ENCODE measurements at regions not wholly inside any gene's neighbourhood (a gene's known extent, or its start where the extent isn't known, plus 50 kb on each side); places are given as distances from the start of the nearest gene placed in this dataset.
"Not testable (repeated sequence)": the region's sequence is repeated elsewhere in the genome, so short reads cannot be mapped to it uniquely, and the experiment has no call there.

DNA sequence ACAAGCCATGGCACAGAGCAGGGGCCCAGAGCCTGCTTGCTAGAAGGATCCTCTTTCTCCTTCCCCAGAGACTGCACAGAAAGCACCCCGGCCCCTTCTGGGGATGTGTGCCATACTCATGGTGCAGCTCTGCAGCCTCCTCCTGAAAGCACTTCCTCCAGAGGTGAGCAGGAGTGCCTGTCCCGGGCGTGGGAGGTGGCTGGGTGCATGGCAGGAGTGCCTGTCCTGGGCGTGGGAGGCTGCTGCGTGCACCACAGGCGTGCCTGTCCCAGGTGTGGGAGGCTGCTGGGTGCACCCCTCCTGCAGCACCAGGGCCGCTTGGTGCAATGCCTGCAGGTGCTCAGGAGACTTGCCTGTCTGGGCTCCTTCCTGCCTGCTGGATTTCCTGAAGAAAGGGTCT lies 913.3 kb downstream of the UQCRFS1 start:
- TF ChIP-seq, protein P1, sequence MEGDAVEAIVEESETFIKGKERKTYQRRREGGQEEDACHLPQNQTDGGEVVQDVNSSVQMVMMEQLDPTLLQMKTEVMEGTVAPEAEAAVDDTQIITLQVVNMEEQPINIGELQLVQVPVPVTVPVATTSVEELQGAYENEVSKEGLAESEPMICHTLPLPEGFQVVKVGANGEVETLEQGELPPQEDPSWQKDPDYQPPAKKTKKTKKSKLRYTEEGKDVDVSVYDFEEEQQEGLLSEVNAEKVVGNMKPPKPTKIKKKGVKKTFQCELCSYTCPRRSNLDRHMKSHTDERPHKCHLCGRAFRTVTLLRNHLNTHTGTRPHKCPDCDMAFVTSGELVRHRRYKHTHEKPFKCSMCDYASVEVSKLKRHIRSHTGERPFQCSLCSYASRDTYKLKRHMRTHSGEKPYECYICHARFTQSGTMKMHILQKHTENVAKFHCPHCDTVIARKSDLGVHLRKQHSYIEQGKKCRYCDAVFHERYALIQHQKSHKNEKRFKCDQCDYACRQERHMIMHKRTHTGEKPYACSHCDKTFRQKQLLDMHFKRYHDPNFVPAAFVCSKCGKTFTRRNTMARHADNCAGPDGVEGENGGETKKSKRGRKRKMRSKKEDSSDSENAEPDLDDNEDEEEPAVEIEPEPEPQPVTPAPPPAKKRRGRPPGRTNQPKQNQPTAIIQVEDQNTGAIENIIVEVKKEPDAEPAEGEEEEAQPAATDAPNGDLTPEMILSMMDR (IDR thresholded peaks at IDR 0.05 in 4 of 5, conservative IDR thresholded peaks at IDR 0.05 in 1 of 5): no peak
- TF ChIP-seq POLR2A (IDR thresholded peaks at IDR 0.05): no peak
- no peak for ATAC-seq
- DNase-seq: no peak
- H3K4me1 ChIP-seq: no peaks in the 10 kb centered on the region
- in situ Hi-C loops (cut with MboI; ENCODE audit: low sequenced_read_pairs in 4 of 4): no loop called here
- no peaks in the 10 kb centered on the region for H3K9me3 ChIP-seq
- H3K27me3 ChIP-seq: no peaks in the 10 kb centered on the region
- intact Hi-C loops (cut with DNase I; ENCODE audit: low total_unique reads): no loop called here
- no peaks in the 10 kb centered on the region for H3K36me3 ChIP-seq
- no peak overlapping the region for H3K27ac ChIP-seq
- no peak overlapping the region for H3K4me3 ChIP-seq

DNA sequence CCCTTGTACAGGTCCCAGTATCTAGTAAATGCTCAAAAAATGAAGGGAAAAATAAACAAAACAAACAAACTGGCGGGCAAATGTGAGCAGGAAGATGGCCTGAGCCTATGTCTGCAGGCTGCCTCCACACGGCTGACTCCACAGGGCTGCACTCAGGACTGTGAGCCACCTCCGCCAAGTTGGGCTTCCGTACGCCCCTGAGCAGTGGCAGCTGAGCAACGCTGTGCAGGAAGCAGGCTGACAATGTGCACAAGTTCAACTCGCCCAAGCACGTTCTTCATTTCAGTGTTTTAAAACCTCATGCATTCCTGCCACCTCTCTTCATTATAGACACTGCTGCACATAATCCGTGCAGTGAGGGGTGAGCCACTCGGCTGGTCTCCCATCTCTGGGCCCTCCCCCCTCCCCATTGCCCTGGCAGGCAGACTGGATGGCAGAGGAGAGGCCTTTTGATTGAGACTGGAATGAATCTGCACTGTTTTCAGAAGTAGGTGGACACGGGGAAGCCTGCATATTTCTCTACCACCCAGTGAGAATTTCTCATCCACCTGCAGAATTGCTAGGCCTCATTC lies 915.3 kb downstream of the UQCRFS1 start:
- TF ChIP-seq POLR2A (IDR thresholded peaks at IDR 0.05): no peak
- TF ChIP-seq, protein P1 (IDR thresholded peaks at IDR 0.05 in 4 of 5, conservative IDR thresholded peaks at IDR 0.05 in 1 of 5): no peak
- DNase-seq: no peak
- no peaks in the 10 kb centered on the region for H3K4me1 ChIP-seq
- intact Hi-C loops (cut with DNase I; ENCODE audit: low total_unique reads): no loop called here
- no peaks in the 10 kb centered on the region for H3K27me3 ChIP-seq
- H3K9me3 ChIP-seq: no peaks in the 10 kb centered on the region
- no peak overlapping the region for H3K27ac ChIP-seq
- H3K36me3 ChIP-seq: no peaks in the 10 kb centered on the region
- in situ Hi-C loops (cut with MboI; ENCODE audit: low sequenced_read_pairs in 4 of 4): no loop called here
- no peak for ATAC-seq
- no peak overlapping the region for H3K4me3 ChIP-seq

DNA sequence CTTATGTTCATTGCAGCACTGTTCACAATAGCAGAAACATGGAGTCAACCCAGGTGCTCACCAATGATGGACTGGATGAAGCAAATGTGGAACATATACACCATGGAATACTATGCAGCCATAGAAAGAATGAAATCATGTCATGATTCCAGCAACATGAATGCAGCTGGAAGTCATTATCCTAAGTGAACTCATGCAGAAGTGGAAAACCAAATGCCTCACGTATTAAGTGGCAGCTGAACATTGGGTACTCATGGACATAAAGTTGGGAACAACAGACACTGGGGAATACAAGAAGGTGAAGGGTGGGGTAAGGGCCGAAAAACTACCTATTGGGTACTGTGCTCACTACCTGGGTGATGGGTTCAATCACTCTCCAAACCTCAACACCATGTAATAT lies 915.9 kb downstream of the UQCRFS1 start:
- intact Hi-C loops (cut with DNase I; ENCODE audit: low total_unique reads) (no loop called here), in situ Hi-C loops (cut with MboI; ENCODE audit: low sequenced_read_pairs in 4 of 4) (no loop called here)
- TF ChIP-seq POLR2A (IDR thresholded peaks at IDR 0.05): no peak
- TF ChIP-seq, protein P1 (IDR thresholded peaks at IDR 0.05 in 4 of 5, conservative IDR thresholded peaks at IDR 0.05 in 1 of 5): no peak

DNA sequence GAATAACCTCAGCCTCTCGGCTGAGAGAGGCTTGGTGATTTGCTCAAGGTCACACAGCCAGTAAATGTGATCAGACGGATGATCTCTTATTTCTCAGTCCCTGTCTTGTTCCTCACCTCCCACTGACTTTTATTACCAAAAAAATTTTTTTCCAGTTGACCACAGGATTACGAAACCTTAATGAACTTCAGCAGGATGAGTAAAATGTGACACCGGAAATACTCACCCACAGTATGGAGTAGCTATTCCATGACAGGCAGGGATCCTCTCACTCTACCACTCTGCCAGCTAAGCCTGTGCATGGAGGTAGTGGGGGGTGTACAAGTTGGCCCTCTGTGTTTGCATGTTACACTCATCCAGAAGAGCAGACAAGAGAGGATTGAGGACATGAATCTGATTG lies 916.4 kb downstream of the UQCRFS1 start:
- Histone ChIP-seq H3K4me3 (no peak overlapping the region), H3K36me3 (no peaks in the 10 kb centered on the region), H3K27ac (no peak overlapping the region), H3K4me1 (no peaks in the 10 kb centered on the region), H3K9me3 (no peaks in the 10 kb centered on the region), H3K27me3 (no peaks in the 10 kb centered on the region)
- no peak for ATAC-seq
- intact Hi-C loops (cut with DNase I; ENCODE audit: low total_unique reads): no loop called here
- no peak for DNase-seq
- TF ChIP-seq, protein P1 (IDR thresholded peaks at IDR 0.05 in 4 of 5, conservative IDR thresholded peaks at IDR 0.05 in 1 of 5): no peak
- in situ Hi-C loops (cut with MboI; ENCODE audit: low sequenced_read_pairs in 4 of 4): no loop called here

More for the DNA sequence above, 915.9 kb downstream of the UQCRFS1 start:
- ATAC-seq (no peak), DNase-seq (no peak)
- Histone ChIP-seq H3K4me1 (no peaks in the 10 kb centered on the region), H3K27me3 (no peaks in the 10 kb centered on the region), H3K27ac (no peak overlapping the region), H3K36me3 (no peaks in the 10 kb centered on the region), H3K9me3 (no peaks in the 10 kb centered on the region), H3K4me3 (no peak overlapping the region)

DNA sequence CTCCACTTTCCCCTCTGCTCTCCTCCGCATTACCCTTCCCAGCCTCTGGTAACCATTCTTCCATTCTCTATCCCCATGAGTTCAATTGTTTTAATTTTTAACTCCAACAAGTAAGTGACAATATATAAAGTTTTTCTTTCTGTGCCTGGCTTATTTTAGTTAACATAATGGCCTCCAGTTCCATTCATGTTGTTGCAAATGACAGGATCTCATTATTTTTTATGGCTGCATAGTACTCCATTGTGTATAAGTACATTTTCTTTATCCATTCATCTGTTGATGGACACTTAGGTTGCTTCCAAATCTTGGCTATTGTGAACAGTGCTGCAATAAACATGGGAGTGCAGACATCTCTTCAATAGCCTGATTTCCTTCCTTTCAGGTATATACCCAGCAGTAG lies 918.0 kb downstream of the UQCRFS1 start:
- H3K4me3 ChIP-seq; H3K27me3 ChIP-seq; H3K36me3 ChIP-seq; ATAC-seq; H3K27ac ChIP-seq; H3K9me3 ChIP-seq; H3K4me1 ChIP-seq; intact Hi-C loops (cut with DNase I; ENCODE audit: low total_unique reads); in situ Hi-C loops (cut with MboI; ENCODE audit: low sequenced_read_pairs in 4 of 4); DNase-seq: not testable (repeated sequence)

Data from gastrocnemius medialis (tissue), 4 donors.